ENCODE measurements at regions not wholly inside any gene's neighbourhood (a gene's known extent, or its start where the extent isn't known, plus 50 kb on each side); places are given as distances from the start of the nearest gene placed in this dataset.

- H4K20me1 ChIP-seq (ENCODE audit: insufficient read depth, low read length): no peaks in the 10 kb centered on the region
- TF ChIP-seq CHD1 (IDR thresholded peaks at IDR 0.05; ENCODE audit: low read depth, low read length): no peak
- no peak for TF ChIP-seq BHLHE40 (IDR thresholded peaks at IDR 0.05; ENCODE audit: low read depth, low read length)
- TF ChIP-seq RCOR1 (IDR thresholded peaks at IDR 0.05; ENCODE audit: insufficient replicate concordance, low read length): no peak
- TF ChIP-seq FOS (IDR thresholded peaks at IDR 0.05; ENCODE audit: low read depth, low read length): no peak
- no peak for TF ChIP-seq USF2 (IDR thresholded peaks at IDR 0.05; ENCODE audit: low read depth, low read length)
- no peak for TF ChIP-seq MAFK (IDR thresholded peaks at IDR 0.05; ENCODE audit: low read depth, low read length)
- no peak for TF ChIP-seq CTCF (conservative IDR thresholded peaks at IDR 0.05; ENCODE audit: low read depth, low read length)
- no CpG with 5 or more reads among the region's 2 CpGs for WGBS, 2 experiments (ENCODE audit: extremely low coverage in 2 of 2, insufficient read length in 1 of 2)
- H3K4me3 ChIP-seq (ENCODE audit: insufficient read depth, low read depth, low read length): no peak overlapping the region
- no peak overlapping the region for H2AK9ac ChIP-seq (replicated peaks; ENCODE audit: low read depth, low read length, poor library complexity)
- dilution Hi-C loops (cut with HindIII; ENCODE audit: low sequenced_read_pairs, unreplicated experiment): no loop called here
- no peak overlapping the region for H2BK15ac ChIP-seq (ENCODE audit: low read depth, low read length)
- H3K27me3 ChIP-seq (ENCODE audit: control insufficient read depth, insufficient read depth, low read length): no peaks in the 10 kb centered on the region
- H4K91ac ChIP-seq (ENCODE audit: insufficient read depth, low read depth, low read length): no peak overlapping the region
- CTCF ChIA-PET: interaction anchor here (0.9 kb wide), 1 partner anchor 11 kb away, joined by 3 read pairs; no protein-coding TSS in a partner anchor
- intact Hi-C loops (cut with micrococcal nuclease): loop anchor here (5.0 to 10.0 kb wide), 6 partner anchors 398 to 1637 kb away; no protein-coding TSS in a partner anchor
- H2AFZ ChIP-seq (replicated peaks; ENCODE audit: low read length, poor library complexity): no peak overlapping the region
- POLR2A ChIA-PET (ENCODE audit: unreplicated experiment): no interaction called here
- no peaks in the 10 kb centered on the region for H3K9me1 ChIP-seq (ENCODE audit: insufficient read depth, low read length)
- no peak overlapping the region for H2BK20ac ChIP-seq (ENCODE audit: low read depth, low read length)
- no peak overlapping the region for H2BK5ac ChIP-seq (ENCODE audit: low read depth, low read length, poor library complexity, severe bottlenecking)
- H2BK120ac ChIP-seq (ENCODE audit: low read depth, low read length): no peak overlapping the region
- H3K23ac ChIP-seq (ENCODE audit: low read depth, low read length): no peak overlapping the region
- ATAC-seq (ENCODE audit: low read depth): no peak
- H2AK5ac ChIP-seq (ENCODE audit: low read depth, low read length): no peak overlapping the region
- H3K36me3 ChIP-seq (ENCODE audit: control insufficient read depth, insufficient read depth, low read length): no peaks in the 10 kb centered on the region
- no peaks in the 10 kb centered on the region for H3K4me1 ChIP-seq (ENCODE audit: control insufficient read depth, insufficient read depth, low read length)
- no peak for DNase-seq
- no peak overlapping the region for H3K56ac ChIP-seq (ENCODE audit: extremely low read depth, insufficient read depth, low read length)
- in situ Hi-C loops (cut with MboI; ENCODE audit: low sequenced_read_pairs): loop anchor here (25.0 kb wide), 2 partner anchors 1367 to 1642 kb away; no protein-coding TSS in a partner anchor
- H3K27ac ChIP-seq (ENCODE audit: insufficient read depth, low read length): no peak overlapping the region
- H4K5ac ChIP-seq (ENCODE audit: low read depth, low read length): no peak overlapping the region
- no peak overlapping the region for H3K9ac ChIP-seq (ENCODE audit: low read depth, low read length)
- H3K14ac ChIP-seq (replicated peaks; ENCODE audit: low read depth, low read length): no peak overlapping the region
- no peak overlapping the region for H4K8ac ChIP-seq (ENCODE audit: low read depth in 2 of 2, low read length in 2 of 2)
- no peaks in the 10 kb centered on the region for H3K9me3 ChIP-seq (ENCODE audit: control insufficient read depth, insufficient read depth, low read length)
- no peak overlapping the region for H3K18ac ChIP-seq (ENCODE audit: low read depth, low read length)
- no peak overlapping the region for H3K4me2 ChIP-seq (ENCODE audit: low read depth, low read length)
- H3K79me1 ChIP-seq (ENCODE audit: low read depth in 1 of 2, low read length in 2 of 2): no peaks in the 10 kb centered on the region
- no peak overlapping the region for H3K4ac ChIP-seq (ENCODE audit: low read depth, low read length)
- BruUV-seq (replicated peaks): no TSS peak
Observed at GRCh38 chr16:73879621-73880020, 417.0 kb upstream of the PSMD7 start.
